Loucy (cell line): ENCODE measurements at regions not wholly inside any gene's neighbourhood (a gene's known extent, or its start where the extent isn't known, plus 50 kb on each side); places are given as distances from the start of the nearest gene placed in this dataset.

ENCODE experiments used
- EZH2phosphoT487 ChIP-seq: fragments of 200-600 bp; IDR thresholded peaks from 2 replicates; pipeline ENCODE4 v1.6.1; 2018; ENCODE audit warnings: antibody characterized with exemption, mild to moderate bottlenecking, moderate library complexity, borderline replicate concordance
- TF ChIP-seq, protein P1 (sequence below): fragments of 200-600 bp; sonication (generic); conservative IDR thresholded peaks from 2 replicates; pipeline ENCODE4 v1.5.1; 2014; ENCODE audit warnings: mild to moderate bottlenecking, antibody characterized with exemption, low read length

DNA sequence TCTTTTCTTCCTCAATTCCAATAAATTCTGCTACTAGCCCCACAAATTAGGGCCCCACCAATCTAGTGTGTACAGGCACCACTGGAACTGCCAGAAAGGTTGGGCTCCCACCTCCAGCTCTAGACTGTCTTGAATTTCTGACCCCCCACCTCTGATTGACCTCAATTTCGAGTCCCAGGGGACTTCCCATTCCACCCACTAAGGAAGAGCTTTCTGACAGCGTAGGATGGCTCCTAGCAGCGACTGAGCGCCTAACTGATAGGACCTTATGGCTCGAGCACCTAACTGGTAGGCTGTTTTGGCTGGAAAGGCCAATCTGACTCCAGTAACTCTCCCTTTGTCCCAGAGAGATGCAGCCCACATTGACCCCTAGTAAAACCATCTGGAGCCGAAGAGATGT is 171.6 kb upstream of the ZNF184 start:
- TF ChIP-seq, protein P1, sequence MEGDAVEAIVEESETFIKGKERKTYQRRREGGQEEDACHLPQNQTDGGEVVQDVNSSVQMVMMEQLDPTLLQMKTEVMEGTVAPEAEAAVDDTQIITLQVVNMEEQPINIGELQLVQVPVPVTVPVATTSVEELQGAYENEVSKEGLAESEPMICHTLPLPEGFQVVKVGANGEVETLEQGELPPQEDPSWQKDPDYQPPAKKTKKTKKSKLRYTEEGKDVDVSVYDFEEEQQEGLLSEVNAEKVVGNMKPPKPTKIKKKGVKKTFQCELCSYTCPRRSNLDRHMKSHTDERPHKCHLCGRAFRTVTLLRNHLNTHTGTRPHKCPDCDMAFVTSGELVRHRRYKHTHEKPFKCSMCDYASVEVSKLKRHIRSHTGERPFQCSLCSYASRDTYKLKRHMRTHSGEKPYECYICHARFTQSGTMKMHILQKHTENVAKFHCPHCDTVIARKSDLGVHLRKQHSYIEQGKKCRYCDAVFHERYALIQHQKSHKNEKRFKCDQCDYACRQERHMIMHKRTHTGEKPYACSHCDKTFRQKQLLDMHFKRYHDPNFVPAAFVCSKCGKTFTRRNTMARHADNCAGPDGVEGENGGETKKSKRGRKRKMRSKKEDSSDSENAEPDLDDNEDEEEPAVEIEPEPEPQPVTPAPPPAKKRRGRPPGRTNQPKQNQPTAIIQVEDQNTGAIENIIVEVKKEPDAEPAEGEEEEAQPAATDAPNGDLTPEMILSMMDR: no peak
- no peak for TF ChIP-seq EZH2phosphoT487
